ENCODE measurements at regions not wholly inside any gene's neighbourhood (a gene's known extent, or its start where the extent isn't known, plus 50 kb on each side); places are given as distances from the start of the nearest gene placed in this dataset.

DNA sequence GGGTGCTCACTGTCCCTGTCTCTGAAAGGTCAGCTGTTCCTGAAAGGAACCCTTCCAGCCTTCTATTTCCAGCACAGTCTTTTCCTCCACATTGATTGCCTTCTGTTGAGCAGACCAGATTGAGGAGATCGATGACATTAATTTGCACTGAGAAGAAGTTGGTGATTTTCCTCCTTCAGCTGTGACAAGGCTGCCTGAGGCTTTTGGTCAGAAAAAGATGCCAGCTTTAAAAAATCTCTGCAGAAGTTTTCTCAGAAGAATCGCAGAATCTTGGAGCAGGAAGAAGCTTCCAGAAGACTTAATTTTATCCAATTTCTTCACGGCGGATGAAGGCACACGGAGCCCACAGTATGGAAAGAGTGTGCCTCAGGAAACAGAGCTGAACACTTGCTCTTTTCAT is 112.8 kb downstream of the FAM43A start:
- Mint-ChIP-seq H3K4me1 (no peaks in the 10 kb centered on the region), H3K9me3 (peaks cover 13% of the 10 kb centered on the region), H3K27me3 (peaks cover 13% of the 10 kb centered on the region), H3K4me3 (no peak overlapping the region), H3K27ac (ENCODE audit: low read depth) (no peak overlapping the region), H3K36me3 (ENCODE audit: insufficient read depth) (no peaks in the 10 kb centered on the region)
- ATAC-seq (replicated peaks; ENCODE audit: extremely low read depth, poor library complexity, severe bottlenecking) (no peak), DNase-seq (ENCODE audit: low spot score in 2 of 2) (no peak)

GRCh38 chr3:194800002-194800401 is 114.3 kb downstream of the FAM43A start:
- H3K4me1 Mint-ChIP-seq: no peaks in the 10 kb centered on the region
- H3K4me3 Mint-ChIP-seq: no peak overlapping the region
- H3K36me3 Mint-ChIP-seq (ENCODE audit: insufficient read depth): no peaks in the 10 kb centered on the region
- peaks cover 28% of the 10 kb centered on the region for H3K27me3 Mint-ChIP-seq
- H3K9me3 Mint-ChIP-seq: peaks cover 11% of the 10 kb centered on the region
- DNase-seq (ENCODE audit: low spot score in 2 of 2): no peak
- no peak for ATAC-seq (replicated peaks; ENCODE audit: extremely low read depth, poor library complexity, severe bottlenecking)
- no peak overlapping the region for H3K27ac Mint-ChIP-seq (ENCODE audit: low read depth)

- Mint-ChIP-seq H3K4me1 (no peaks in the 10 kb centered on the region), H3K4me3 (no peak overlapping the region), H3K27ac (ENCODE audit: low read depth) (no peak overlapping the region), H3K9me3 (no peaks in the 10 kb centered on the region), H3K27me3 (peaks cover 46% of the 10 kb centered on the region), H3K36me3 (ENCODE audit: insufficient read depth) (no peaks in the 10 kb centered on the region)
- no peak for ATAC-seq (replicated peaks; ENCODE audit: extremely low read depth, poor library complexity, severe bottlenecking)
- no peak for DNase-seq (ENCODE audit: low spot score in 2 of 2)
Observed at GRCh38 chr3:194801461-194802432, 116.1 kb downstream of the FAM43A start.

- DNase-seq (ENCODE audit: low spot score in 2 of 2): no peak
- Mint-ChIP-seq H3K36me3 (ENCODE audit: insufficient read depth) (no peaks in the 10 kb centered on the region), H3K27ac (ENCODE audit: low read depth) (no peak overlapping the region), H3K4me3 (no peak overlapping the region), H3K27me3 (peaks cover 72% of the 10 kb centered on the region), H3K4me1 (no peaks in the 10 kb centered on the region), H3K9me3 (no peaks in the 10 kb centered on the region)
- no peak for ATAC-seq (replicated peaks; ENCODE audit: extremely low read depth, poor library complexity, severe bottlenecking)
Observed at GRCh38 chr3:194804796-194805195, 119.1 kb downstream of the FAM43A start.

DNA sequence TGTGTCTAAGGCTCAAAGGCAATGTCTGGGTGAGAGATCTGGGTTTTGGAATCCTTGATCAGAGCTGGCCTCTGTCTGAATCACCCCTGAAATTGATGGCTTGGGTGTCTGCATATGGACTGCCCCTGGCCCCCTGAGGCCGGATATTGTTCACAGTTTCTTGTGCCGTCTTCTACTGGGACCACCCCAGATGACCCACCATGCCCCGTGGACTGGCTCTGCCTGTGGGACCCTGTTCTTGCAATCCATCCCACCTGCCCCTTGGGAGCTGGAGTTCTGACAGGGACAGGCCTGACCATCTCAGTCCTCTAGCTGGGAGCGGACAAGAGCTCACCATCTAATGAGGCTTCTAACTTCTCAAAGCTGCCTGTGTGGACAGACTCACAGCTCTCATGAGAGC is 119.9 kb downstream of the FAM43A start:
- Mint-ChIP-seq H3K4me1 (no peaks in the 10 kb centered on the region), H3K27ac (ENCODE audit: low read depth) (no peak overlapping the region), H3K4me3 (no peak overlapping the region), H3K27me3 (peaks cover 79% of the 10 kb centered on the region), H3K9me3 (no peaks in the 10 kb centered on the region), H3K36me3 (ENCODE audit: insufficient read depth) (no peaks in the 10 kb centered on the region)
- DNase-seq (ENCODE audit: low spot score in 2 of 2) (no peak), ATAC-seq (replicated peaks; ENCODE audit: extremely low read depth, poor library complexity, severe bottlenecking) (no peak)

DNA sequence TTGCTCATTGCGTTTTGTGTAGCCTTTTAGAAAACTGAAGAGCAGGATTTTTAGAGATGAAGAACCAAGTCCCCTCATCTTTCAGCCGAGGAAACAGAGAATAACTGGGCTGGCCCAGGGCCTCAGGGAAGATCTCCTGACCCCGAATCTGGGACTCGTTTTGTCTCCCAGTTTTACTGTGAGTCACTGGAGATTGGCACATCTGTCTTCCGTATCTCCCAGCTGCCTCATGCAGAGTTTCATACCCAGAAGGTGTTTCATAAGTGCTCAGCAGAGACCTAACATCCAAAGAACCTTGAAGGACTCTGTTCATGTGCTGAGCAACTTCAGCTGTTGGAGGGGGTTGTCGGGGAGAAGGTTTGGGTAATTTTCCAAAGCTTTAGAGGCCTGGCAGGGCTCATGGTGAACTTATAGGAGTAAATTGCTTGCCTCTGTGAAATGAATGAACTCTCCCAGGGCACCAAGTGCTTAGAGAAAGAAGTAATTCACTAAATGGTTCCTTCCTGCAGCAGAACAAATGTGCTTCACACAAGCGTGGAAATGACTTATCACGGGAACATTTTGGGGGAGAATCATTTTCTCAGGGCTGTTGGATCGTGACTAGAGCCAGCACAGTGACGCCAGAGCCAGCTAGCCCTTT is 121.4 kb downstream of the FAM43A start:
- H3K9me3 Mint-ChIP-seq: no peaks in the 10 kb centered on the region
- H3K36me3 Mint-ChIP-seq (ENCODE audit: insufficient read depth): no peaks in the 10 kb centered on the region
- peaks cover 87% of the 10 kb centered on the region for H3K27me3 Mint-ChIP-seq
- no peak overlapping the region for H3K27ac Mint-ChIP-seq (ENCODE audit: low read depth)
- ATAC-seq (replicated peaks; ENCODE audit: extremely low read depth, poor library complexity, severe bottlenecking) (no peak), DNase-seq (ENCODE audit: low spot score in 2 of 2) (no peak)
- H3K4me1 Mint-ChIP-seq: no peaks in the 10 kb centered on the region
- H3K4me3 Mint-ChIP-seq: no peak overlapping the region

DNA sequence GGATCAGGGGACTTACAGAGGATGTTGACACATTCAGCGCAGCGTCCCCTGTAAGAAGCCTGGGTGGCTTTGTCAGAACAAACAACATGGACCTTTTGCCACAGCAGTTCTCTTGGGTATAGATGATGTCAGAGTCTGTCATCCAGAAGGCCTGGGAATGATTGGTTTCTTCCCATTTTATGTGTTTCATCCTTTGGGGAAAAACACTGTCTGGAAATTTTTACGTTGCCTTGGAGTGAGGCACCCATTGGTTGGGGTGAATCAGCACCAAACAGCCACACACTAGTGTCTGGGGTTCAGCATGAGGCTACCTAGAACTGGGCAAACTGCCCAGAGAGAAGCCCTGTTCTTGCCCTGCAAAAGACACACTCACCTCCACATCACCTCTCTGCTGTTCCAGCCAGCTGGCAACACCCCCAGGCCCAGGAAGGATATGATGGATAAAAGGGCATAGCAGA is 123.0 kb downstream of the FAM43A start:
- no peak for DNase-seq (ENCODE audit: low spot score in 2 of 2)
- Mint-ChIP-seq H3K4me1 (no peaks in the 10 kb centered on the region), H3K9me3 (no peaks in the 10 kb centered on the region)

GRCh38 chr3:194809382-194809781 is 123.7 kb downstream of the FAM43A start:
- DNase-seq (ENCODE audit: low spot score in 2 of 2) (no peak), ATAC-seq (replicated peaks; ENCODE audit: extremely low read depth, poor library complexity, severe bottlenecking) (no peak)
- Mint-ChIP-seq H3K4me1 (no peaks in the 10 kb centered on the region), H3K27ac (ENCODE audit: low read depth) (no peak overlapping the region), H3K9me3 (no peaks in the 10 kb centered on the region), H3K36me3 (ENCODE audit: insufficient read depth) (no peaks in the 10 kb centered on the region), H3K4me3 (no peak overlapping the region), H3K27me3 (peaks cover 69% of the 10 kb centered on the region)

More for the DNA sequence above, 123.0 kb downstream of the FAM43A start:
- H3K4me3 Mint-ChIP-seq: no peak overlapping the region
- H3K36me3 Mint-ChIP-seq (ENCODE audit: insufficient read depth): no peaks in the 10 kb centered on the region
- H3K27ac Mint-ChIP-seq (ENCODE audit: low read depth): no peak overlapping the region
- H3K27me3 Mint-ChIP-seq: peaks cover 77% of the 10 kb centered on the region
- no peak for ATAC-seq (replicated peaks; ENCODE audit: extremely low read depth, poor library complexity, severe bottlenecking)

- Mint-ChIP-seq H3K27me3 (peaks cover 62% of the 10 kb centered on the region), H3K9me3 (no peaks in the 10 kb centered on the region), H3K36me3 (ENCODE audit: insufficient read depth) (no peaks in the 10 kb centered on the region), H3K27ac (ENCODE audit: low read depth) (no peak overlapping the region), H3K4me1 (no peaks in the 10 kb centered on the region), H3K4me3 (no peak overlapping the region)
- DNase-seq (ENCODE audit: low spot score in 2 of 2): no peak
- no peak for ATAC-seq (replicated peaks; ENCODE audit: extremely low read depth, poor library complexity, severe bottlenecking)
Observed at GRCh38 chr3:194810076-194810475, 124.4 kb downstream of the FAM43A start.

GRCh38 chr3:194811118-194811517 is 125.4 kb downstream of the FAM43A start:
- DNase-seq (ENCODE audit: low spot score in 2 of 2): no peak
- Mint-ChIP-seq H3K36me3 (ENCODE audit: insufficient read depth) (no peaks in the 10 kb centered on the region), H3K4me3 (no peak overlapping the region), H3K9me3 (no peaks in the 10 kb centered on the region), H3K27me3 (peaks cover 52% of the 10 kb centered on the region), H3K4me1 (no peaks in the 10 kb centered on the region), H3K27ac (ENCODE audit: low read depth) (no peak overlapping the region)
- ATAC-seq (replicated peaks; ENCODE audit: extremely low read depth, poor library complexity, severe bottlenecking): no peak

- no peaks in the 10 kb centered on the region for H3K36me3 Mint-ChIP-seq (ENCODE audit: insufficient read depth)
- H3K27me3 Mint-ChIP-seq: peaks cover 42% of the 10 kb centered on the region
- ATAC-seq (replicated peaks; ENCODE audit: extremely low read depth, poor library complexity, severe bottlenecking): no peak
Observed at GRCh38 chr3:194812176-194812575, 126.5 kb downstream of the FAM43A start.

DNA sequence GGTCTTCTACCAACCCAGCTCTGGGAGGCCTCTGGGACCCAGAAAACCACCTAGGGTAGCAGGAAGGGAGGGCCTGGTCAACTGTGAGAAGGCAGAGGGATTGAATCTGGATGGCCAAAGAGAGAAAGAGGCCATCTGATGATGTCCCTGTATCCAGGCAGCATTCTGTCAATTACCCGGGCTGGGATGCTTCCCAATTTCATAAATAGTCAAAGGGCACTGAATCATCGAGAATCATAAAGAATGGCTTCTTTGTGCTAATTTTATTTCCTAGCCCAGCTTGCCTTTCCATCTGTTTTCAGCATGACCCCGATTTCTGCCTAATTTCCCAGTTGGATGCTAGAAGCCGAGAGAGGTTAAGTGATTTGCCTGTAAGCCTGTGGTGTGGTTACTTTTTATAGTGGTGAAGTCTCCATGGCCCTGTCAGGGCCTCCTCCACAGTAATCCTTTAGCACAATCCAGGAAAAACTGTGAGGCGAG is 129.2 kb downstream of the FAM43A start:
- Mint-ChIP-seq H3K36me3 (ENCODE audit: insufficient read depth) (no peaks in the 10 kb centered on the region), H3K27me3 (peaks cover 41% of the 10 kb centered on the region), H3K4me1 (no peaks in the 10 kb centered on the region), H3K9me3 (no peaks in the 10 kb centered on the region), H3K27ac (ENCODE audit: low read depth) (no peak overlapping the region), H3K4me3 (no peak overlapping the region)
- no peak for DNase-seq (ENCODE audit: low spot score in 2 of 2)
- ATAC-seq (replicated peaks; ENCODE audit: extremely low read depth, poor library complexity, severe bottlenecking): no peak

More at GRCh38 chr3:194812176-194812575, 126.5 kb downstream of the FAM43A start:
- no peak overlapping the region for H3K4me3 Mint-ChIP-seq
- no peaks in the 10 kb centered on the region for H3K9me3 Mint-ChIP-seq
- no peaks in the 10 kb centered on the region for H3K4me1 Mint-ChIP-seq
- DNase-seq (ENCODE audit: low spot score in 2 of 2): no peak
- no peak overlapping the region for H3K27ac Mint-ChIP-seq (ENCODE audit: low read depth)

Data from central memory CD8-positive, alpha-beta T cell (primary cell).